HepG2 (cell line): ENCODE measurements at regions not wholly inside any gene's neighbourhood (a gene's known extent, or its start where the extent isn't known, plus 50 kb on each side); places are given as distances from the start of the nearest gene placed in this dataset.

Source experiments
- ATAC-seq: fragments of 200-7000 bp; cut with Tn5 transposase; 3 replicates; pipeline ENCODE4 v1.9.1; 2020; ENCODE audit warnings: mild to moderate bottlenecking, moderate library complexity
- BruUV-seq: library from RNA; stranded (reverse); fragments of 400-500 nt; replicated peaks from 2 replicates; lab custom pipeline; 2021; lab: Mats Ljungman, UMichigan
- CTCF ChIA-PET: fragments of 300-600 bp; formaldehyde crosslinking; extraction: SDS; loops from one replicate; lab custom pipeline; 2021; ENCODE audit warnings: low total read pairs, inconsistent platforms, low intra/inter-chr PET ratio; lab: Yijun Ruan, JAX
- POLR2A ChIA-PET: fragments of 350-600 bp; sonication (Branson Sonifier 250); formaldehyde crosslinking; loops from one replicate; lab custom pipeline; 2020; ENCODE audit warnings: antibody characterized with exemption, inconsistent platforms; lab: Yijun Ruan, JAX
- DNase-seq: peaks from one replicate; pipeline ENCODE4 v3.0.0-alpha.2; 2015; ENCODE audit warnings: low spot score
- FAIRE-seq: peaks from 3 replicates; lab custom pipeline; 2011; peaks lifted over from hg19 to GRCh38; lab: Jason Lieb, UNC
- H2AFZ ChIP-seq: one replicate; pipeline ENCODE4 v1.6.1; 2011; ENCODE audit warnings: low read length, inconsistent platforms
- H3K27ac ChIP-seq: fragments of 300-600 bp; 3 replicates; pipeline ENCODE4 v1.8.0; 2011; ENCODE audit warnings: mixed run types, mild to moderate bottlenecking, mixed read lengths, low read length, inconsistent platforms; ENCODE audit not compliant: insufficient read depth; ENCODE audit errors: extremely low read length
- H3K27me3 ChIP-seq, 2 experiments: fragments of 200-600 bp in 1 of 2; 2 replicates in 1 of 2; 3 replicates in 1 of 2; pipeline versions ENCODE4 v1.6.0 to v1.8.0; 2011; ENCODE audit warnings: low read length in 2 of 2, mild to moderate bottlenecking in 2 of 2, moderate library complexity in 2 of 2, inconsistent platforms in 1 of 2; ENCODE audit not compliant: insufficient read depth in 2 of 2, control insufficient read depth in 1 of 2
- H3K36me3 ChIP-seq, 2 experiments: fragments of 200-600 bp in 1 of 2; replicated peaks in 1 of 2; 2 replicates in 1 of 2; 3 replicates in 1 of 2; pipeline versions ENCODE4 v1.5.1 to v1.8.0; 2011; ENCODE audit warnings: low read length in 2 of 2, inconsistent platforms in 1 of 2; ENCODE audit not compliant: insufficient read depth in 2 of 2, control insufficient read depth in 1 of 2
- H3K4me1 ChIP-seq: 2 replicates; pipeline ENCODE4 v1.5.1; 2012; ENCODE audit warnings: low read length, inconsistent platforms; ENCODE audit not compliant: insufficient read depth
- H3K4me2 ChIP-seq: 2 replicates; pipeline ENCODE4 v1.6.0; 2011; ENCODE audit warnings: low read depth, low read length, inconsistent platforms
- H3K4me3 ChIP-seq, 3 experiments: fragments of 200-600 bp in 1 of 3; sonication (generic), shearing (Covaris generic) in 1 of 3; replicated peaks in 1 of 3; 2 replicates each; pipeline ENCODE4 v1.5.1; 2011 to 2016; ENCODE audit warnings: low read length in 3 of 3, inconsistent platforms in 2 of 3, low read depth in 2 of 3, mild to moderate bottlenecking in 2 of 3, control low read depth in 1 of 3, mixed read lengths in 1 of 3; ENCODE audit not compliant: insufficient read depth in 1 of 3
- H3K79me2 ChIP-seq: one replicate; pipeline ENCODE4 v1.6.1; 2011; ENCODE audit warnings: low read length, inconsistent platforms; ENCODE audit not compliant: insufficient read depth
- H3K9ac ChIP-seq: 2 replicates; pipeline ENCODE4 v1.6.0; 2011; ENCODE audit warnings: mild to moderate bottlenecking, low read depth, low read length, inconsistent platforms; ENCODE audit not compliant: insufficient read depth
- H3K9me3 ChIP-seq: 2 replicates; pipeline ENCODE4 v1.5.1; 2012; ENCODE audit warnings: mild to moderate bottlenecking, low read length
- H4K20me1 ChIP-seq: 2 replicates; pipeline ENCODE4 v1.6.0; 2011; ENCODE audit warnings: inconsistent platforms, mild to moderate bottlenecking, low read length, moderate library complexity; ENCODE audit not compliant: insufficient read depth
- ATF6 ChIP-seq: sonication (generic); formaldehyde crosslinking; conservative IDR thresholded peaks from 2 replicates; pipeline ENCODE4 v1.4.0; 2020; ENCODE audit warnings: missing genetic modification reagents
- GABPB1 ChIP-seq: IDR thresholded peaks from 2 replicates; pipeline ENCODE4 v1.6.1; 2016; ENCODE audit warnings: mild to moderate bottlenecking, missing genetic modification reagents, moderate library complexity, missing compliant biosample characterization
- KLF12 ChIP-seq: sonication (generic); formaldehyde crosslinking; IDR thresholded peaks from 2 replicates; pipeline ENCODE4 v1.4.0; 2020; ENCODE audit warnings: missing genetic modification reagents, borderline replicate concordance
- ZNF577 ChIP-seq: sonication (generic); formaldehyde crosslinking; IDR thresholded peaks from 2 replicates; pipeline ENCODE4 v1.4.0; 2020; ENCODE audit warnings: mild to moderate bottlenecking, low read depth, missing genetic modification reagents, borderline replicate concordance
- WGBS: methylation state at CpG from one replicate; pipeline ENCODE4 v1.1.6; 2017; ENCODE audit warnings: low lambda C conversion rate; 5-methylcytosine and 5-hydroxymethylcytosine counted together
- in situ Hi-C: cut with HindIII; loops from 2 replicates; pipeline ENCODE4 v1.10.0; 2017; ENCODE audit warnings: low pct_unique_long_range_greater_than_20kb; ENCODE audit not compliant: extremely low pct_ligation_motif_present
- intact Hi-C: fragments of 100-400 bp; cut with micrococcal nuclease; formaldehyde crosslinking; loops from one replicate; pipeline ENCODE4 v1.10.0; 2022; ENCODE audit not compliant: unreplicated experiment

DNA sequence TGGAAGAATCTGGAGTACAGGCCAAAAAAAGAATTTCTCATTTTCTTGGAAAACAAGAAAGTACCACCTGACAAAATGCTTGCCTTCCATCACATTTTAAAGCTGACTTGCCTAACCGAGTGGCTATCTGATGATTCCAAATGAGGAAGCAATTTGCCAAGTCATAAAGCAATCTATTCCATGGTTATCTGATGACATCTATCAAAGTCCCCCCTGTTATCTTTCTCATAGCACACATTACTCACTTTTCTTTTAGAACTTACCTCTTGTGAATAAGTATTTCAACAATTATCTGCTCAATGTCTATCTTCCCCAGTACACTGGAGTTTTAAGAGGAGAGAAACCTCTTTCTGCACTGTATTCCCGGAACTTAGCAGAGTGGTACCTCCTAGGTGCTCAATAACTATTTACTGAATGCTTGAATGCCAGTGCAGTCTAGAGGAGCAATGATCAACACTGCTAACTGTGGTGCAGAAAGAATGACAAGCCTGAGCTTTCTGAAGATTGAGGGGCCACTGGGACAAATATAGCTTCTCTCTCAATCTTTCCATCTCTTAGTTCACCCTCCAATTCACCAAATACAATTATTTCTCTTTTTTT lies 186.3 kb upstream of the ATP11B start:
- CTCF ChIA-PET = no interaction called here
- Histone ChIP-seq H3K4me2 (no peak overlapping the region), H3K9ac (no peak overlapping the region), H3K4me1 (no peaks in the 10 kb centered on the region), H3K9me3 (no peaks in the 10 kb centered on the region), H3K79me2 (no peaks in the 10 kb centered on the region), H3K36me3 (no peaks in the 10 kb centered on the region), H3K27me3 (no peaks in the 10 kb centered on the region), H3K27ac (no peak overlapping the region), H4K20me1 (no peaks in the 10 kb centered on the region), H3K4me3 (no peak overlapping the region), H2AFZ (no peak overlapping the region)
- no peak for DNase-seq
- BruUV-seq = no TSS peak
- FAIRE-seq = no peak
- 0% methylated on average over 2 of the region's 2 CpGs for WGBS
- TF ChIP-seq KLF12 (no peak), GABPB1 (CRISPR knock-in tag) (no peak), ZNF577 (CRISPR knock-in tag) (no peak)
- POLR2A ChIA-PET = no interaction called here
- intact Hi-C loops = no loop called here
- ATAC-seq = no peak
- in situ Hi-C loops = no loop called here

GRCh38 chr3:182608832-182609231 lies 184.5 kb upstream of the ATP11B start:
- WGBS = 1% methylated on average over 2 of the region's 2 CpGs
- Histone ChIP-seq H3K4me1 (no peaks in the 10 kb centered on the region), H3K79me2 (no peaks in the 10 kb centered on the region), H3K4me2 (no peak overlapping the region), H3K9me3 (no peaks in the 10 kb centered on the region), H3K9ac (no peak overlapping the region), H2AFZ (no peak overlapping the region), H3K4me3 (no peak overlapping the region), H4K20me1 (no peaks in the 10 kb centered on the region), H3K27me3 (no peaks in the 10 kb centered on the region), H3K36me3 (no peaks in the 10 kb centered on the region), H3K27ac (no peak overlapping the region)
- no peak for ATAC-seq
- no peak for TF ChIP-seq ATF6
- FAIRE-seq = no peak
- ChIA-PET POLR2A (no interaction called here), CTCF (no interaction called here)
- no TSS peak for BruUV-seq
- DNase-seq = no peak
- intact Hi-C loops = no loop called here
- in situ Hi-C loops = no loop called here
